Right lobe of liver (tissue), 6 donors: ENCODE measurements at regions not wholly inside any gene's neighbourhood (a gene's known extent, or its start where the extent isn't known, plus 50 kb on each side); places are given as distances from the start of the nearest gene placed in this dataset.

Experiments
- ATAC-seq, 4 donors: fragments of 200-7000 bp; cut with Tn5 transposase; one replicate each; pipeline ENCODE4 v1.9.1; 2020; ENCODE audit warnings: mild to moderate bottlenecking in 4 of 4, moderate library complexity in 4 of 4
- DNase-seq, 3 donors: peaks; one replicate each; pipeline ENCODE4 v3.0.0-alpha.2; 2020
- H3K27ac ChIP-seq, 3 donors: fragments of 200-600 bp; one replicate each; pipeline ENCODE4 v1.8.0; 2022
- H3K27me3 ChIP-seq, 2 donors: fragments of 200-600 bp; one replicate each; pipeline ENCODE4 v1.8.0; 2022
- H3K36me3 ChIP-seq, 4 donors: fragments of 200-600 bp; sonication (generic) in 1 of 4; one replicate each; pipeline versions ENCODE4 v1.5.1 to v1.8.0; 2017 to 2022; ENCODE audit warnings: control low read depth in 1 of 4
- H3K4me1 ChIP-seq, 4 donors: fragments of 200-600 bp; sonication (generic) in 1 of 4; one replicate each; pipeline versions ENCODE4 v1.5.1 to v1.8.0; 2017 to 2022; ENCODE audit warnings: control low read depth in 1 of 4
- H3K4me3 ChIP-seq, 3 donors: fragments of 200-600 bp; one replicate each; pipeline ENCODE4 v1.8.0; 2022
- H3K9me3 ChIP-seq, 4 donors: fragments of 200-600 bp; sonication (generic) in 1 of 4; one replicate each; pipeline versions ENCODE4 v1.5.1 to v1.8.0; 2017 to 2022; ENCODE audit warnings: control low read depth in 1 of 4
- POLR2A ChIP-seq: fragments of 450-650 bp; IDR thresholded peaks from one replicate; pipeline ENCODE4 v1.6.1; 2017; ENCODE audit warnings: antibody characterized with exemption, mild to moderate bottlenecking
- WGBS: methylation state at CpG from one replicate; pipeline ENCODE4 v1.1.6; 2018; ENCODE audit warnings: low coverage, low lambda C conversion rate; ENCODE audit not compliant: insufficient coverage; ENCODE audit errors: missing lambda C conversion rate; 5-methylcytosine and 5-hydroxymethylcytosine counted together
- intact Hi-C, 2 donors: fragments of 100-400 bp; cut with DNase I; formaldehyde crosslinking; loops; one replicate each; pipeline versions ENCODE4 v1.11.2 to v1.14.1; 2022
- TF ChIP-seq, protein P1 (sequence below), 4 donors: fragments of 200-600 bp in 3 of 4; fragments of 450-650 bp in 1 of 4; IDR thresholded peaks; one replicate each; pipeline versions ENCODE4 v1.5.1 to v1.8.0; 2016 to 2022; ENCODE audit warnings: antibody characterized with exemption in 4 of 4, mild to moderate bottlenecking in 2 of 4
- donor health status: DM: no; HTN: yes; CAD: no.
- donor health status: DM: no; HTN: no; CAD: no.
- donor health status: DM: no; HTN: no; CAD: no.
- donor health status: DM: no; HTN: yes; CAD: no.
- donor health status: DM: no; HTN: yes; CAD: no.

- no peak overlapping the region for H3K27ac ChIP-seq
- no peak for DNase-seq
- intact Hi-C loops = no loop called here
- 38% methylated on average over 4 of the region's 4 CpGs for WGBS
- no peak overlapping the region for H3K4me3 ChIP-seq
- H3K4me1 ChIP-seq = no peaks in the 10 kb centered on the region
- no peaks in the 10 kb centered on the region for H3K36me3 ChIP-seq
- no peak for TF ChIP-seq POLR2A
- TF ChIP-seq, protein P1, sequence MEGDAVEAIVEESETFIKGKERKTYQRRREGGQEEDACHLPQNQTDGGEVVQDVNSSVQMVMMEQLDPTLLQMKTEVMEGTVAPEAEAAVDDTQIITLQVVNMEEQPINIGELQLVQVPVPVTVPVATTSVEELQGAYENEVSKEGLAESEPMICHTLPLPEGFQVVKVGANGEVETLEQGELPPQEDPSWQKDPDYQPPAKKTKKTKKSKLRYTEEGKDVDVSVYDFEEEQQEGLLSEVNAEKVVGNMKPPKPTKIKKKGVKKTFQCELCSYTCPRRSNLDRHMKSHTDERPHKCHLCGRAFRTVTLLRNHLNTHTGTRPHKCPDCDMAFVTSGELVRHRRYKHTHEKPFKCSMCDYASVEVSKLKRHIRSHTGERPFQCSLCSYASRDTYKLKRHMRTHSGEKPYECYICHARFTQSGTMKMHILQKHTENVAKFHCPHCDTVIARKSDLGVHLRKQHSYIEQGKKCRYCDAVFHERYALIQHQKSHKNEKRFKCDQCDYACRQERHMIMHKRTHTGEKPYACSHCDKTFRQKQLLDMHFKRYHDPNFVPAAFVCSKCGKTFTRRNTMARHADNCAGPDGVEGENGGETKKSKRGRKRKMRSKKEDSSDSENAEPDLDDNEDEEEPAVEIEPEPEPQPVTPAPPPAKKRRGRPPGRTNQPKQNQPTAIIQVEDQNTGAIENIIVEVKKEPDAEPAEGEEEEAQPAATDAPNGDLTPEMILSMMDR (IDR thresholded peaks at IDR 0.05) = no peak
- no peak for ATAC-seq
- H3K9me3 ChIP-seq = no peaks in the 10 kb centered on the region
- H3K27me3 ChIP-seq = no peaks in the 10 kb centered on the region
Observed at GRCh38 chr18:75828379-75828778, 400.9 kb upstream of the SMIM21 start.

DNA sequence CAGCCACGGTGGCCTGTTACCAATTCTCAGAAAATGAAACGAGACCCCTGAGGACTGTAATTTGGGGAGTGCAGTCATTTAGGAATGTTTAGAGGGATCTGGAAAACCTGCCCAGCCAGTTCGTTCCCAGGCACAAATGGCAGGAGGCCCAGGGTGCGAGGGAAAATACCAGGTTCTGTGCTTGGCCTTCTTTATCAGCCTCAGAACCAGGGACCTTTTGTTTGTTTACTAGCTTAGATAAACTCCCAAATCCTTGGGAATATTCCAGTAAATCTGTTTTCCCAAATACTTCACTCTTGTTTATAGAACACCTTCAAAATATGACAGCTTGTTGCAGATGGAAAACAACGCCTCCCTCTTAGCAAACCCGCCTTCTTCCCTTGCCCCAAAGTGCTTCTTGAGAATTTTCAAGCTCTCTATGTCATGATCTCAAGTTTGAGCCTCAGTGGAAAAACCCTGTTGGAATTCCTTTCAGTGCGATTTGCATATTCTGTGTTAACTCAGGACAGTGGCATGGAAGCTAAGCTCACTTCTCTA, 400.3 kb upstream of the SMIM21 start:
- Histone ChIP-seq H3K9me3 (no peaks in the 10 kb centered on the region), H3K36me3 (no peaks in the 10 kb centered on the region), H3K27me3 (no peaks in the 10 kb centered on the region), H3K27ac (no peak overlapping the region), H3K4me3 (no peak overlapping the region), H3K4me1 (no peaks in the 10 kb centered on the region)
- WGBS = 47% methylated on average over 6 of the region's 7 CpGs
- DNase-seq = no peak
- no peak for ATAC-seq
- no peak for TF ChIP-seq POLR2A
- intact Hi-C loops = no loop called here

DNA sequence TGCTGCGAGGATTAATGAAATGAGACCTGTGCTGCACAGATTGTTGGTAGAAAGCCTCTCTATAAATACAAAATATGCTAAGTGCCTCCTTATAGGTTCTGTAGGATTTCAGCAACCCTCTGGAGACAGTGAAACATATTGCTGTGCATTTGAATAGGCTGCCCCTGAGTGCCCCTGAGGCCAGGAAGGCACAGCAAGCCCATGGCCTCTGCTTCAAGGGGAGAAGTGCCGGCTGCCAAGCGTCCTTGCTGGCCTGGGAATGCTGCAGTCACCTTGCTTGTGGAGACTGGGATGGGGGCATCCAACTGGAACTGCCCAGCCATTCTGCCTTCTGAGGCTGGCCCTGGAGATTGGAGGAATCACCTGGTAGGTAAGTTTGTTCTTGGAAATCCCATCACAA, 397.2 kb upstream of the SMIM21 start:
- TF ChIP-seq, protein P1 (IDR thresholded peaks at IDR 0.05) = no peak
- TF ChIP-seq POLR2A = no peak
- no peaks in the 10 kb centered on the region for H3K4me1 ChIP-seq
- intact Hi-C loops = no loop called here
- WGBS = 73% methylated on average over 1 of the region's 3 CpGs
- H3K36me3 ChIP-seq = no peaks in the 10 kb centered on the region
- H3K9me3 ChIP-seq = no peaks in the 10 kb centered on the region
- no peak for DNase-seq
- H3K27me3 ChIP-seq = no peaks in the 10 kb centered on the region
- no peak overlapping the region for H3K27ac ChIP-seq
- no peak overlapping the region for H3K4me3 ChIP-seq
- no peak for ATAC-seq

- H3K9me3 ChIP-seq = no peaks in the 10 kb centered on the region
- ATAC-seq (no peak), DNase-seq (no peak)
- H3K4me1 ChIP-seq = no peaks in the 10 kb centered on the region
- WGBS = 35% methylated on average over 2 of the region's 2 CpGs
- TF ChIP-seq POLR2A = no peak
- TF ChIP-seq, protein P1 (IDR thresholded peaks at IDR 0.05) = no peak
- no peak overlapping the region for H3K4me3 ChIP-seq
- intact Hi-C loops = no loop called here
- H3K27ac ChIP-seq = no peak overlapping the region
- no peaks in the 10 kb centered on the region for H3K27me3 ChIP-seq
- no peaks in the 10 kb centered on the region for H3K36me3 ChIP-seq
Observed at GRCh38 chr18:75823471-75823870, 396.0 kb upstream of the SMIM21 start.

DNA sequence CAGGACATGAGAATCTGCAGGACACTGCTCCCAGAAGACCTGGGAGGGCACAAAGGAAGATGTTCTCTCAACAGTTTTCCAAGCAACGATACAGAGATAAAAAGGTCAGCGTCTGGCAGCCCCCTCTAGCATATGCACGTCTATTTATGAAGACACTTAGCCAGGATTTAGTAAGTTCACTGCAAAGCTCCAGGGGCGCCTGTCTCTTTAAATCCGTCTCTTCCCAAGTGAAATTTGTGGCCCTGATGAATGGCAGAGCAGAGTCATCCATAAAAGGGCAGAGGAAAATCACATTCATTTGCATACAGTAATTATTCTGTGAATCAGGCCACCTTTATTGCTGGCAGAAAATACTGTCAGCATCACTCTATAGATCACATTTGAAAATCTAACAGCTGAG, 390.9 kb upstream of the SMIM21 start:
- Histone ChIP-seq H3K27me3 (no peaks in the 10 kb centered on the region), H3K4me3 (no peak overlapping the region), H3K4me1 (no peaks in the 10 kb centered on the region), H3K9me3 (no peaks in the 10 kb centered on the region), H3K27ac (no peak overlapping the region), H3K36me3 (no peaks in the 10 kb centered on the region)
- intact Hi-C loops = no loop called here
- ATAC-seq = no peak
- no peak for DNase-seq
- TF ChIP-seq, protein P1 (IDR thresholded peaks at IDR 0.05) = no peak
- TF ChIP-seq POLR2A = no peak
- 47% methylated on average over 4 of the region's 5 CpGs for WGBS
